ENCODE measurements at regions not wholly inside any gene's neighbourhood (a gene's known extent, or its start where the extent isn't known, plus 50 kb on each side); places are given as distances from the start of the nearest gene placed in this dataset.

DNA sequence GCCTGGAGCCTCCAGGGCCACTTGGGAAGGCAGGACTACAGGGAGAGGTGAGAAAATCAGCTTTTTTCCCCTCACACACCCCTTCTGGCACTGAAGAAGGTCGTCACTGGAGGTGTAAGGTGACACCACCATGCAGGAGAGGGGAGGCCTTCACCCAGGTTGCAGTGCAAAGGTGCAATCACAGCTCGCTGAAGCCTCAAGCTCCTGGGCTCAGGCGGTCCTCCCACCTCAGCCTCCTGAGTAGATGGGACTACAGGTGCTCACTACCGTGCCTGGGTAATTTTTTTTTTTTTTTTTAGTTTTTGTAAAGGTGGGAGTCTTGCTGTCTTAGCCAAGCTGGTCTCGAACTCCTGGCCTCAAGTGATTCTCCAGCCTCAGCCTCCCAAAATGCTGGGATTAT is 93.6 kb downstream of the TNFAIP2 start:
- no peak overlapping the region for H3K4me3 ChIP-seq (ENCODE audit: control insufficient read depth, low read depth, low read length)
- TF ChIP-seq CTCF (IDR thresholded peaks at IDR 0.05; ENCODE audit: control insufficient read depth, insufficient read depth, low read depth, low read length, missing control alignments): no peak
- no peak for DNase-seq (ENCODE audit: low read depth)

GRCh38 chr14:103217538-103217937 is 94.3 kb downstream of the TNFAIP2 start:
- DNase-seq (ENCODE audit: low read depth): no peak
- H3K4me3 ChIP-seq (ENCODE audit: control insufficient read depth, low read depth, low read length): no peak overlapping the region
- no peak for TF ChIP-seq CTCF (IDR thresholded peaks at IDR 0.05; ENCODE audit: control insufficient read depth, insufficient read depth, low read depth, low read length, missing control alignments)

DNA sequence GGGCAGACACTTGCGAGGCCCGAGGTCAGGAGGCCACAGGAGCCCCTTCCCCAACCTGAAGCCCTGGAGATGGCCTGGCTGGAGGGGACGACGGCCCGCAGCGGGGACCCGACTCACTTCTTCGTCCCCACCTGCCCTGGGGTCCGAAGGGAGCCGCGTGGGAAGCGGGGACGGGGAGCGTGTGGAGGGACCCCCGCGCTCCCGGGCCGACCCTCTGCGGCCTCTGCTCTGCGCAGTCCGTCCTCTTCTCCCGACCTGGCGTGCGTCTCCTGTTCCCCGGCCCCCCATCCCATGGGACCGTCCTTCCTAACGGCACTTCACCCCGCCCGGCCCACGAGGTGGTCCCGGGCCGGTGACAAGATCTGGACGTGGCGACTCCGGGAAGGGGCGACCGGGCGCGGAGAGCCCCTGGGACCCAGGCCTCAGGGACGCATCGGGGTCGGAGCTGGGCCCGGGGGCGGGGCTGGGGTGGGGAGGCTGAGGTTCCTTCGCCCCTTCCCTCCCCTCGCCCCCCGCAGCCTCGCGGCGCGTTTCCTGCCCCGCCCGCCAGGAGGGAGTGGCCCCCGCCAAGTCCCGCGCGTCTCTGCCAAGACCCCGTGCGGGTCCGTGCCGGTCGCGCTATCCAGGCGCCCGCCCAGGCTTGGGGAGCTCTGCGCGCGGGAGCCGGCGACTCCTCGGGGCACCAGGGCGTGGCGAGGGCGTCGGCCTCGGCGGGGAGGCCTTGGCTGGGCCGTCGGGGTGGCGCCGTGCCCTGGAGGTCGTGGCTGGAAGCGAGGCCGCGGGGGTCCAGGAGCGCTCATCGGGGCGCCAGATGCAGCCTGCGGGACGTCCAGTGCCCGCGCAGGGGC is 97.1 kb downstream of the TNFAIP2 start:
- H3K4me3 ChIP-seq (ENCODE audit: control insufficient read depth, low read depth, low read length): no peak overlapping the region
- DNase-seq (ENCODE audit: low read depth): no peak
- no peak for TF ChIP-seq CTCF (IDR thresholded peaks at IDR 0.05; ENCODE audit: control insufficient read depth, insufficient read depth, low read depth, low read length, missing control alignments)

- TF ChIP-seq CTCF (IDR thresholded peaks at IDR 0.05; ENCODE audit: control insufficient read depth, insufficient read depth, low read depth, low read length, missing control alignments): no peak
- H3K4me3 ChIP-seq (ENCODE audit: control insufficient read depth, low read depth, low read length): no peak overlapping the region
- no peak for DNase-seq (ENCODE audit: low read depth)
These were observed 97.9 kb downstream of the TNFAIP2 start for GRCh38 chr14:103220982-103221641.

DNA sequence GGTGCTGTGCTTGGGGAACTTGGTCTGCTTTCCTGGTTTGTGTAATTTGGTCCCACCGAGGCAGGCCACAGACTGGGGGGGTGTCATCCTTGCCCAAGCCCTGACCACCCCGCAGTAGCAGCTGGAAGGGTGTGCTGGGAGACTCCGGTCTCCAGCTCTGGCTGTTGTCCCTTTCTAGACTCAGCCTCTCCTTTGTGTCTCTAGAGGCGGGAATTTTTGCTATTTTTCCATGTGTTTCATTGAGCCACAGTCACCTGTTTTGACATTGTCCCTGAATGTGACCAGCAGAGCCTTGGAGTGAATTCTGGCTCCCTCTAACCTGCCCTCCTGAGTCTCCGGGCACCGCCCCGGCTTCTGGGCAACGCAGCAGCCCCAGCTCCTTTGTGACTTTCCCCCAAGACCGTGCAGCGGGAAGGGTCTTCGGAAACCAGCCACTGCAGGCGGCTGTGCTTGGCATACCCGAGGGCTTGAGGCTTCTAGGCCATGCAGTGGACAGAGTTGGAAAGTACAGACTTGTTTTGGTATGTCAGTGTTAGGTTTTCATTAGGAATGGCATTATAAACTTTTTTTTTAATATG is 98.6 kb downstream of the TNFAIP2 start:
- no peak overlapping the region for H3K4me3 ChIP-seq (ENCODE audit: control insufficient read depth, low read depth, low read length)
- TF ChIP-seq CTCF (IDR thresholded peaks at IDR 0.05; ENCODE audit: control insufficient read depth, insufficient read depth, low read depth, low read length, missing control alignments): no peak
- no peak for DNase-seq (ENCODE audit: low read depth)

GRCh38 chr14:103223818-103224352 is 100.6 kb downstream of the TNFAIP2 start:
- H3K4me3 ChIP-seq (ENCODE audit: control insufficient read depth, low read depth, low read length): no peak overlapping the region
- DNase-seq (ENCODE audit: low read depth): no peak
- TF ChIP-seq CTCF (IDR thresholded peaks at IDR 0.05; ENCODE audit: control insufficient read depth, insufficient read depth, low read depth, low read length, missing control alignments): no peak
